GM12878 (cell line): ENCODE measurements at regions not wholly inside any gene's neighbourhood (a gene's known extent, or its start where the extent isn't known, plus 50 kb on each side); places are given as distances from the start of the nearest gene placed in this dataset.

Source experiments
- CBX3 ChIP-seq: fragments of 200-600 bp; sonication (generic); IDR thresholded peaks from 2 replicates; pipeline ENCODE4 v1.6.1; 2016; ENCODE audit warnings: low read depth, borderline replicate concordance
- CEBPB ChIP-seq, 2 experiments: fragments of 150-350 bp in 1 of 2; IDR thresholded peaks; 2 replicates each; pipeline ENCODE4 v1.6.1; 2012 to 2014; ENCODE audit warnings: low read depth in 2 of 2, low read length in 2 of 2, borderline replicate concordance in 1 of 2, inconsistent platforms in 1 of 2
- ESRRA ChIP-seq: IDR thresholded peaks from 2 replicates; pipeline ENCODE4 v1.6.1; 2012; ENCODE audit warnings: mild to moderate bottlenecking, low read length, improper control_type of control experiment
- EZH2 ChIP-seq: IDR thresholded peaks from 2 replicates; pipeline ENCODE4 v1.6.1; 2012; ENCODE audit warnings: low read depth, mild to moderate bottlenecking, control low read depth, inconsistent platforms, low read length, borderline replicate concordance; ENCODE audit not compliant: control insufficient read depth
- HDAC2 ChIP-seq: fragments of 200-600 bp; sonication (generic); IDR thresholded peaks from 2 replicates; pipeline ENCODE4 v1.6.1; 2017
- MXI1 ChIP-seq: fragments of 150-350 bp; IDR thresholded peaks from 2 replicates; pipeline ENCODE4 v1.6.1; 2011; ENCODE audit warnings: low read depth, mild to moderate bottlenecking, inconsistent platforms, low read length, improper control_type of control experiment
- REST ChIP-seq: IDR thresholded peaks from 2 replicates; pipeline ENCODE4 v1.6.1; 2012; ENCODE audit warnings: mild to moderate bottlenecking, low read depth, low read length
- SRF ChIP-seq, 2 experiments: IDR thresholded peaks; 2 replicates each; pipeline ENCODE4 v1.6.1; 2011; ENCODE audit warnings: low read depth in 2 of 2, low read length in 2 of 2, mild to moderate bottlenecking in 1 of 2, moderate library complexity in 1 of 2
- STAT3 ChIP-seq: IDR thresholded peaks from 2 replicates; pipeline ENCODE4 v1.6.1; 2011; ENCODE audit warnings: low read depth, low read length, improper control_type of control experiment
- TCF7 ChIP-seq: IDR thresholded peaks from 2 replicates; pipeline ENCODE4 v1.6.1; 2014; ENCODE audit warnings: antibody characterized with exemption, borderline replicate concordance
- ZNF24 ChIP-seq: fragments of 450-650 bp; IDR thresholded peaks from 2 replicates; pipeline ENCODE4 v1.6.1; 2017; ENCODE audit warnings: antibody characterized with exemption, mild to moderate bottlenecking
- TF ChIP-seq, protein P1 (sequence below), 3 experiments: IDR thresholded peaks in 2 of 3; conservative IDR thresholded peaks in 1 of 3; 2 replicates each; pipeline ENCODE4 v1.5.1; 2011; ENCODE audit warnings: low read depth in 3 of 3, low read length in 3 of 3, mild to moderate bottlenecking in 3 of 3, control low read depth in 2 of 3, moderate library complexity in 2 of 3, inconsistent platforms in 1 of 3, mixed read lengths in 1 of 3; ENCODE audit not compliant: control insufficient read depth in 2 of 3, insufficient read depth in 1 of 3; ENCODE audit errors: extremely low read depth in 1 of 3
- TF ChIP-seq, protein P2 (sequence below): IDR thresholded peaks from 2 replicates; pipeline ENCODE4 v1.6.1; 2011; ENCODE audit warnings: low read depth, mild to moderate bottlenecking, low read length, moderate library complexity, borderline replicate concordance; ENCODE audit errors: extremely low read depth
- TF ChIP-seq, protein P3 (sequence below): fragments of 450-650 bp; formaldehyde crosslinking; IDR thresholded peaks from 2 replicates; pipeline ENCODE4 v1.4.0; 2020; ENCODE audit warnings: mild to moderate bottlenecking, moderate library complexity

GRCh38 chr7:17598305-17598704 is 299.9 kb downstream of the AHR start:
- no peak for TF ChIP-seq SRF (IDR thresholded peaks at IDR 0.05; ENCODE audit: low read depth in 2 of 2, low read length in 2 of 2)
- TF ChIP-seq, protein P1, sequence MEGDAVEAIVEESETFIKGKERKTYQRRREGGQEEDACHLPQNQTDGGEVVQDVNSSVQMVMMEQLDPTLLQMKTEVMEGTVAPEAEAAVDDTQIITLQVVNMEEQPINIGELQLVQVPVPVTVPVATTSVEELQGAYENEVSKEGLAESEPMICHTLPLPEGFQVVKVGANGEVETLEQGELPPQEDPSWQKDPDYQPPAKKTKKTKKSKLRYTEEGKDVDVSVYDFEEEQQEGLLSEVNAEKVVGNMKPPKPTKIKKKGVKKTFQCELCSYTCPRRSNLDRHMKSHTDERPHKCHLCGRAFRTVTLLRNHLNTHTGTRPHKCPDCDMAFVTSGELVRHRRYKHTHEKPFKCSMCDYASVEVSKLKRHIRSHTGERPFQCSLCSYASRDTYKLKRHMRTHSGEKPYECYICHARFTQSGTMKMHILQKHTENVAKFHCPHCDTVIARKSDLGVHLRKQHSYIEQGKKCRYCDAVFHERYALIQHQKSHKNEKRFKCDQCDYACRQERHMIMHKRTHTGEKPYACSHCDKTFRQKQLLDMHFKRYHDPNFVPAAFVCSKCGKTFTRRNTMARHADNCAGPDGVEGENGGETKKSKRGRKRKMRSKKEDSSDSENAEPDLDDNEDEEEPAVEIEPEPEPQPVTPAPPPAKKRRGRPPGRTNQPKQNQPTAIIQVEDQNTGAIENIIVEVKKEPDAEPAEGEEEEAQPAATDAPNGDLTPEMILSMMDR (IDR thresholded peaks at IDR 0.05 in 2 of 3, conservative IDR thresholded peaks at IDR 0.05 in 1 of 3; ENCODE audit: control insufficient read depth in 2 of 3, extremely low read depth in 1 of 3, insufficient read depth in 1 of 3, low read depth in 3 of 3, low read length in 3 of 3), result no peak
- TF ChIP-seq, protein P2, sequence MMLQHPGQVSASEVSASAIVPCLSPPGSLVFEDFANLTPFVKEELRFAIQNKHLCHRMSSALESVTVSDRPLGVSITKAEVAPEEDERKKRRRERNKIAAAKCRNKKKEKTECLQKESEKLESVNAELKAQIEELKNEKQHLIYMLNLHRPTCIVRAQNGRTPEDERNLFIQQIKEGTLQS, result no peak
- TF ChIP-seq HDAC2, result no peak
- no peak for TF ChIP-seq ZNF24
- TF ChIP-seq CEBPB (IDR thresholded peaks at IDR 0.05; ENCODE audit: borderline replicate concordance in 1 of 2, low read depth in 2 of 2, low read length in 2 of 2), result no peak
- TF ChIP-seq CBX3, result no peak
- TF ChIP-seq, protein P3, sequence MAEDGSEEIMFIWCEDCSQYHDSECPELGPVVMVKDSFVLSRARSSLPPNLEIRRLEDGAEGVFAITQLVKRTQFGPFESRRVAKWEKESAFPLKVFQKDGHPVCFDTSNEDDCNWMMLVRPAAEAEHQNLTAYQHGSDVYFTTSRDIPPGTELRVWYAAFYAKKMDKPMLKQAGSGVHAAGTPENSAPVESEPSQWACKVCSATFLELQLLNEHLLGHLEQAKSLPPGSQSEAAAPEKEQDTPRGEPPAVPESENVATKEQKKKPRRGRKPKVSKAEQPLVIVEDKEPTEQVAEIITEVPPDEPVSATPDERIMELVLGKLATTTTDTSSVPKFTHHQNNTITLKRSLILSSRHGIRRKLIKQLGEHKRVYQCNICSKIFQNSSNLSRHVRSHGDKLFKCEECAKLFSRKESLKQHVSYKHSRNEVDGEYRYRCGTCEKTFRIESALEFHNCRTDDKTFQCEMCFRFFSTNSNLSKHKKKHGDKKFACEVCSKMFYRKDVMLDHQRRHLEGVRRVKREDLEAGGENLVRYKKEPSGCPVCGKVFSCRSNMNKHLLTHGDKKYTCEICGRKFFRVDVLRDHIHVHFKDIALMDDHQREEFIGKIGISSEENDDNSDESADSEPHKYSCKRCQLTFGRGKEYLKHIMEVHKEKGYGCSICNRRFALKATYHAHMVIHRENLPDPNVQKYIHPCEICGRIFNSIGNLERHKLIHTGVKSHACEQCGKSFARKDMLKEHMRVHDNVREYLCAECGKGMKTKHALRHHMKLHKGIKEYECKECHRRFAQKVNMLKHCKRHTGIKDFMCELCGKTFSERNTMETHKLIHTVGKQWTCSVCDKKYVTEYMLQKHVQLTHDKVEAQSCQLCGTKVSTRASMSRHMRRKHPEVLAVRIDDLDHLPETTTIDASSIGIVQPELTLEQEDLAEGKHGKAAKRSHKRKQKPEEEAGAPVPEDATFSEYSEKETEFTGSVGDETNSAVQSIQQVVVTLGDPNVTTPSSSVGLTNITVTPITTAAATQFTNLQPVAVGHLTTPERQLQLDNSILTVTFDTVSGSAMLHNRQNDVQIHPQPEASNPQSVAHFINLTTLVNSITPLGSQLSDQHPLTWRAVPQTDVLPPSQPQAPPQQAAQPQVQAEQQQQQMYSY (CRISPR knock-in tag), result no peak
- no peak for TF ChIP-seq EZH2
- no peak for TF ChIP-seq ESRRA
- no peak for TF ChIP-seq TCF7
- no peak for TF ChIP-seq REST
- TF ChIP-seq MXI1, result no peak
- no peak for TF ChIP-seq STAT3
